ENCODE measurements at regions not wholly inside any gene's neighbourhood (a gene's known extent, or its start where the extent isn't known, plus 50 kb on each side); places are given as distances from the start of the nearest gene placed in this dataset.

DNA sequence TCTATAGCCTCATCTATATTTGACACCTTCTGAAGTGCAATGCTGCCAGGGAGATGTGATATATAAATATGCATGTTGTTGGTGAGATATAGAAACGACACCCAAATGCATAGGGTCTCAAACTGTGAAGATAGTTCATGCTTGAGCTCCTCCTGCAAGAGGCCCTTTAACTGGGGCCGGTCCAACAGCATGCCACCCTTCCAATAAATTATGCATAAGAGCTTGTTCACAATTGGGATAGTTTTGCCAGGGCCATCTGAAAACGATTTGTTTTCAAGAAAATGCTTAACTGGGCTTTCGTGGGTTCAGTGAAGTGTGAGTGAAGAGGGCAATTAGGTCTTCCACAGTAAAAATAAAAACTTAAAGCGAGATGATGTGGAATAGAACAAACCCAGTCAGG is 424.2 kb upstream of the WWC1 start:
- Histone ChIP-seq H3K36me3 (ENCODE audit: control insufficient read depth, insufficient read depth, low read length) (no peaks in the 10 kb centered on the region), H3K4me1 (ENCODE audit: control insufficient read depth, insufficient read depth, low read length) (no peaks in the 10 kb centered on the region), H3K4me3 (ENCODE audit: low read length) (no peak overlapping the region), H3K9me3 (ENCODE audit: control insufficient read depth, low read length) (no peaks in the 10 kb centered on the region), H3K9ac (ENCODE audit: low read length) (no peak overlapping the region), H3K27me3 (ENCODE audit: control insufficient read depth, insufficient read depth, low read length) (no peaks in the 10 kb centered on the region)

DNA sequence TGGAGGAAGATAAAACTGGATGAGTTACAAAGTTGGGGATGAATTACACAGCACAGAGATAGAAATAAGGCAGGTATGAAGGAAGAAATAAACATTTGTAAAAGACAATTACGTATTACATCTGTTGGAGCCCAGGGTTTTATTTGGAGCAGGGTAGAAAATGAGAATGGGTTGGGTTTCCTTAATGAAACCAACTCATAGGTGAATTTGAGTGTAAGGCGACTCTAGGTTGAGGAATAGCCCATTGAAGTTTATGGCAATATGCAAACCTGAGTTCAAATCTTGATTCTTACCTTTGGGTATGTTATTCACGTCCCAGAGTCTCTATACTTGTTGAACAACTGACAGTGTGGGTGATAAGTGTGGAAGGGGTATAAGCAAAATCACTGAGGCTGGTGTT is 422.3 kb upstream of the WWC1 start:
- no peak overlapping the region for H3K4me3 ChIP-seq (ENCODE audit: low read length)
- H3K9me3 ChIP-seq (ENCODE audit: control insufficient read depth, low read length), result no peaks in the 10 kb centered on the region

DNA sequence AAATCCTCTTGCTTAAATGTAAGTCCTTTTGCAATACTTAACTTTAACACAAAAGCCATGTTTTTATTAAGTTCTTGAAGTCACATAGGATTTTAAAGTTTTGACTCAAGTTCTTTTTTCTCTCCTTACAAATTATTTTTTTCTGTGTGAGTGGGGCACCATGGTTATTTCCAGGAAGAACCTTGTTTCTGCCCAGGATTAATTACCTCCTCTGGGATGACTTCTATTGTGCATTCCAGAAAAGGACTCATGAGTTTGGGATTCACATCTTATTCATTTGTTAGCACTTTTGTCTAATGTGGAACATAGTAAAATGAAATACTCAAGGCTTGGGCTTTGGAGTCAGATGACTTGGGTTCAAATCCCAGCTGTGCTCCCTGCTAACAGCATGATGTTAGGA is 421.4 kb upstream of the WWC1 start:
- Histone ChIP-seq H3K9ac (ENCODE audit: low read length) (no peak overlapping the region), H3K9me3 (ENCODE audit: control insufficient read depth, low read length) (no peaks in the 10 kb centered on the region), H3K36me3 (ENCODE audit: control insufficient read depth, insufficient read depth, low read length) (no peaks in the 10 kb centered on the region), H3K4me1 (ENCODE audit: control insufficient read depth, insufficient read depth, low read length) (no peaks in the 10 kb centered on the region), H3K27me3 (ENCODE audit: control insufficient read depth, insufficient read depth, low read length) (no peaks in the 10 kb centered on the region), H3K4me3 (ENCODE audit: low read length) (no peak overlapping the region)

More for the DNA sequence above, 422.3 kb upstream of the WWC1 start:
- no peaks in the 10 kb centered on the region for H3K4me1 ChIP-seq (ENCODE audit: control insufficient read depth, insufficient read depth, low read length)
- H3K9ac ChIP-seq (ENCODE audit: low read length), result no peak overlapping the region
- H3K36me3 ChIP-seq (ENCODE audit: control insufficient read depth, insufficient read depth, low read length), result no peaks in the 10 kb centered on the region
- no peaks in the 10 kb centered on the region for H3K27me3 ChIP-seq (ENCODE audit: control insufficient read depth, insufficient read depth, low read length)

DNA sequence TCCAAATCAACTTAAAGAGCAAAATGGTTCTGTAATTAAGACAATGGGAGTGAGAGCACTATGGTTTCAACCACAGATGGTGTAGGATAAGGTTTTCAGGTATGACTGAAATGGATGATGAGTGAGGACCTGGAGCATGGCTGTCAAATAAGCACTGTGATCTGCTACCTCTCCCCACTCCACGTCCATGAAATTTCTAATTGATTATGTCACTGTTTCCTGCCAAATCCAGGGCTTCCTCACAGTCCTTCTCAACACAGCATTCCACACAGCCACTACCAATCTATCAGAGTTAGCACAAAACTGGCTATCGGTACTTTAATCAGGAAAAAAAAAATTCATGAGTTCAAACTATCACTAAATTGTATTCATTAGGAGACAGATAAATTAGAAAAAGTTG is 420.4 kb upstream of the WWC1 start:
- Histone ChIP-seq H3K36me3 (ENCODE audit: control insufficient read depth, insufficient read depth, low read length) (no peaks in the 10 kb centered on the region), H3K4me1 (ENCODE audit: control insufficient read depth, insufficient read depth, low read length) (no peaks in the 10 kb centered on the region), H3K27me3 (ENCODE audit: control insufficient read depth, insufficient read depth, low read length) (no peaks in the 10 kb centered on the region), H3K4me3 (ENCODE audit: low read length) (no peak overlapping the region), H3K9ac (ENCODE audit: low read length) (no peak overlapping the region), H3K9me3 (ENCODE audit: control insufficient read depth, low read length) (no peaks in the 10 kb centered on the region)

DNA sequence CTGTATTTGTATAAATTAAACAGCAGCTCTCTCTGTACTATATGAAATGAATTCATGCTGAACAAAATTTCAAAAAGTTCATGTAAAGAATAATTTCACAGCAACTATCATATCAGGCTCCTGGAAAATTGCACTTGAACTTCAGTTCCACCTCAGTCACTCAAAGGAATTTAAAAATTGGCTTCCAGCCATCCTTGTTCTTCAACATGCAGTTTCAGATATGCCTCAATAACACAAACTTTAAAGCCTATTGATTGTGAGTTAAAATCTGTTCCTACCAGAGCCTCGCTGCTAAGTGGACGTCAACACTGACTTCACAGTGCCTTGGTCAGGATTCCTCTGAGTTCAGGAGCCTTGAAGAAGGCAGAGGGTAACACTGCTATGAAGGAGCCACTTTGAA is 418.7 kb upstream of the WWC1 start:
- Histone ChIP-seq H3K4me1 (ENCODE audit: control insufficient read depth, insufficient read depth, low read length) (no peaks in the 10 kb centered on the region), H3K9me3 (ENCODE audit: control insufficient read depth, low read length) (no peaks in the 10 kb centered on the region), H3K9ac (ENCODE audit: low read length) (no peak overlapping the region), H3K27me3 (ENCODE audit: control insufficient read depth, insufficient read depth, low read length) (no peaks in the 10 kb centered on the region), H3K36me3 (ENCODE audit: control insufficient read depth, insufficient read depth, low read length) (no peaks in the 10 kb centered on the region), H3K4me3 (ENCODE audit: low read length) (no peak overlapping the region)

DNA sequence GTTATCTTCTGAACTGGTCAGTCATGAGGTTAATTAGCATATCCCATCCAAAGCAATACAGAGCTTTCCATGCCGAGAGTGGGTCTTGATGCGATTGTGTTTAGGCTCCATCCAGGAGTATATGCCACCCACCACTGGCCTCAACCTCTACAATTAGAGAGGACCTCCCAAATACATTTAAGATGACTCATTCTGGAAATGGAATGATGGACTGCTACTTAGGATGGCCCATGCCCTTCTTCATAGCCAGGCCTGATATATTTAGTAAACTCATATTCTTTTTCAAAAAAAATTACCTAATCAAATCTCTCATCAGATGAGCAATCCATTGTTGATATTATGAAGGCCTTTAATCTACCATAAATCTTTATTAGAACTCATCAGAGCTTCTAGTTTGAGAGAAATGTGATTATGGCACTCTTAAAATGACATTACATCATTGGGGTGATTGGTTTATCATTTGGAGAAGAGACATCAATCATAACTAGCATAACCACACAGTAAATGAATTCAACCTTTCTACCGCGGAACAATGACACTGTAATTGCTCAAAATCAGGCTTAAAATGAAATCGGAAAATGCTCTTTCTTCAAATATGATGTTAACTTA is 414.2 kb upstream of the WWC1 start:
- no peak overlapping the region for H3K9ac ChIP-seq (ENCODE audit: low read length)
- H3K9me3 ChIP-seq (ENCODE audit: control insufficient read depth, low read length), result no peaks in the 10 kb centered on the region
- no peaks in the 10 kb centered on the region for H3K27me3 ChIP-seq (ENCODE audit: control insufficient read depth, insufficient read depth, low read length)
- no peaks in the 10 kb centered on the region for H3K36me3 ChIP-seq (ENCODE audit: control insufficient read depth, insufficient read depth, low read length)
- no peaks in the 10 kb centered on the region for H3K4me1 ChIP-seq (ENCODE audit: control insufficient read depth, insufficient read depth, low read length)
- no peak overlapping the region for H3K4me3 ChIP-seq (ENCODE audit: low read length)

DNA sequence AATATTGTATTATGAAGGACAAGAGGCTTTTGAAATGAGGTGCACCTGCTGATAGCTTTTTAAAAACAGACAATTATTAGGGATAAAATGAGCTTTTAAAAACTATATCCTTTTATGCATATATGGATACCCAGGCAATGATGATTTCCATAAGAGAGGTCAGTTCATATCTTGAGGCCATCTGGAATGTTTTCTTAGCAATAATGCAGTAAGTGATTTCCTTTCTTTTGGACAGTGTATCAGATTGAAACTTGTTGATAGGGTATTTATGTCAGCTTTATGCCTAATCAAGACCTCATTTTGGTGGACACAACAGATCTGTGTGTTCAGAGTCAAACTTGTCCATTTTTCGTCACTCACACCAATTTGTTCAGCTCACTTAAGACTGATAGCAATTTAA is 413.5 kb upstream of the WWC1 start:
- H3K4me3 ChIP-seq (ENCODE audit: low read length), result no peak overlapping the region
- H3K4me1 ChIP-seq (ENCODE audit: control insufficient read depth, insufficient read depth, low read length), result no peaks in the 10 kb centered on the region
- H3K9me3 ChIP-seq (ENCODE audit: control insufficient read depth, low read length), result no peaks in the 10 kb centered on the region
- H3K36me3 ChIP-seq (ENCODE audit: control insufficient read depth, insufficient read depth, low read length), result no peaks in the 10 kb centered on the region
- H3K27me3 ChIP-seq (ENCODE audit: control insufficient read depth, insufficient read depth, low read length), result no peaks in the 10 kb centered on the region
- no peak overlapping the region for H3K9ac ChIP-seq (ENCODE audit: low read length)

DNA sequence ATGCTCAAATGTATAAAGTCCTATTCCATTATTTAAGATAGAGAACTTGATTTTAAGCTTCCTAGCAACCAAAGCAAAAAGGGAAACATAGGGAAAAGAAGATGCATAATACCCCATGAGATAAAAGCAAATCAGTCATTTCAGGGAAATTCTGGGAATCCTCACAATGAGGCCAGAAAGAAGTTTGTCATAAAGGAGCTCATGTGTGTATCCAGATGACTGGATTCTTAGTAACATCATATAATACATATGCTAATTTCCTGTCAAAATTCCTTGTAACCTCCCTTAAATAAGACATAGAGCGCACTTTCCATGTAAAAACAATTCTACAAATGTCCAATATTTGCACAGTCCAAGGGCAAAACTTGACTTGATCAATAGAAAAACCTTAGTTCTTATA is 411.0 kb upstream of the WWC1 start:
- H3K4me3 ChIP-seq (ENCODE audit: low read length), result no peak overlapping the region
- H3K4me1 ChIP-seq (ENCODE audit: control insufficient read depth, insufficient read depth, low read length), result no peaks in the 10 kb centered on the region
- no peaks in the 10 kb centered on the region for H3K27me3 ChIP-seq (ENCODE audit: control insufficient read depth, insufficient read depth, low read length)
- H3K36me3 ChIP-seq (ENCODE audit: control insufficient read depth, insufficient read depth, low read length), result no peaks in the 10 kb centered on the region
- H3K9ac ChIP-seq (ENCODE audit: low read length), result no peak overlapping the region
- H3K9me3 ChIP-seq (ENCODE audit: control insufficient read depth, low read length), result no peaks in the 10 kb centered on the region

DNA sequence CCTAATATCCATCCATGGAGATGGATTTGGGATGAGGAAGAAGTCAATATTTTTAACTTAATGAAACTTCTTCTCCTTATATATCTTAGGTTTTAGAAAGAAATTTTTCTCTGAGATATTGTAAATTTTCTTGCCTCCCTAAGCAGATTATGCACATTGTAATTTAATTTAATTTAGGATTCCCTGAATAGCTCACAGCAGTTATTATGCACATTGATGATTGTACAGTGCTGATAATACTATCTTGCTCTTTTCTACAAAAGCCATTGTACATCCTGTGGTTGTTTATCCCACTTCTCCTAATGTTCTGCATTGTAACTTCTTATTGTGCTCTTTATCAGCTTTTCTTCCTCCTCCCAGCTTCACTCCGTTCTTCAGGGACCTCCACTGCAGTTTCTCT is 410.4 kb upstream of the WWC1 start:
- H3K9ac ChIP-seq (ENCODE audit: low read length), result no peak overlapping the region
- no peaks in the 10 kb centered on the region for H3K27me3 ChIP-seq (ENCODE audit: control insufficient read depth, insufficient read depth, low read length)
- H3K4me1 ChIP-seq (ENCODE audit: control insufficient read depth, insufficient read depth, low read length), result no peaks in the 10 kb centered on the region
- no peaks in the 10 kb centered on the region for H3K9me3 ChIP-seq (ENCODE audit: control insufficient read depth, low read length)
- H3K4me3 ChIP-seq (ENCODE audit: low read length), result no peak overlapping the region
- no peaks in the 10 kb centered on the region for H3K36me3 ChIP-seq (ENCODE audit: control insufficient read depth, insufficient read depth, low read length)

DNA sequence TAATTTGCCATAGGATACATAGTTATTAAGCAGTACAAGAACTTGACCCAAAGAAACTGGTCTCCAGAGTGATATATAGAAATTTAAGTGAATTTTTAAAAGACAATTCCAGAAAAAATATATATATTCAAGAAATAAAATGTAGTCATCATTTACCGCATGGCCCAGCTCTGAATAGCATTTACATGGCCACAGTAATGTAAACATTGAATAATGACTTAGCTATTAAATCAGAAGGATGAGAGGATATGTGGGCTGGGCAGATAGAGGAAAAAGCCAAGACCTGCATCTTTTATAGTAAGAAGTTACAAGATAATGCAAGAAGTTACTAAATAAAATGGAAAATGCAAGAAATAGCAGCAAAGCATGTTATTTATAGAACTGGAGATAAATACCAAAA is 405.2 kb upstream of the WWC1 start:
- H3K36me3 ChIP-seq (ENCODE audit: control insufficient read depth, insufficient read depth, low read length), result no peaks in the 10 kb centered on the region
- no peaks in the 10 kb centered on the region for H3K4me1 ChIP-seq (ENCODE audit: control insufficient read depth, insufficient read depth, low read length)
- H3K9me3 ChIP-seq (ENCODE audit: control insufficient read depth, low read length), result no peaks in the 10 kb centered on the region
- H3K9ac ChIP-seq (ENCODE audit: low read length), result no peak overlapping the region
- H3K27me3 ChIP-seq (ENCODE audit: control insufficient read depth, insufficient read depth, low read length), result no peaks in the 10 kb centered on the region
- H3K4me3 ChIP-seq (ENCODE audit: low read length), result no peak overlapping the region

DNA sequence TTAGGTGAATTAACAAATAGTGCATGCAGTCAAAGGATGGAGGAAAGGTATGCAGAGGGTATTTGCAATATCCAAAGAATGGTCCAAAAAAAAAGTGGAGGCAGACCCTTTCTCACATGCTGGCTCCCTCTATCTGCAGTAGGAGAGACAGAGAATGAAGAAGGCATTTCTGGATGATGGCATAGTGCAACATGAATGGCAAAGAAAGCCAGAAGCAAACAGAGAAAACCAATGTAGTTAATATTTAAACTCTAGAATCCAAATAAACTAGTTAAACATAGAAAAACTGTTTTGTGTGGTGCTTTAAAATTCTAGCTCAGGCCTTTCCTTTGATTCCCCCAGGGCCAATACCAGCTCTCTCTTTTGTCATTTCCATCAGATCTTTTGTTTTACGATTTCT is 403.1 kb upstream of the WWC1 start:
- no peaks in the 10 kb centered on the region for H3K9me3 ChIP-seq (ENCODE audit: control insufficient read depth, low read length)
- H3K36me3 ChIP-seq (ENCODE audit: control insufficient read depth, insufficient read depth, low read length), result no peaks in the 10 kb centered on the region
- no peak overlapping the region for H3K9ac ChIP-seq (ENCODE audit: low read length)
- H3K27me3 ChIP-seq (ENCODE audit: control insufficient read depth, insufficient read depth, low read length), result no peaks in the 10 kb centered on the region
- no peak overlapping the region for H3K4me3 ChIP-seq (ENCODE audit: low read length)
- H3K4me1 ChIP-seq (ENCODE audit: control insufficient read depth, insufficient read depth, low read length), result no peaks in the 10 kb centered on the region

DNA sequence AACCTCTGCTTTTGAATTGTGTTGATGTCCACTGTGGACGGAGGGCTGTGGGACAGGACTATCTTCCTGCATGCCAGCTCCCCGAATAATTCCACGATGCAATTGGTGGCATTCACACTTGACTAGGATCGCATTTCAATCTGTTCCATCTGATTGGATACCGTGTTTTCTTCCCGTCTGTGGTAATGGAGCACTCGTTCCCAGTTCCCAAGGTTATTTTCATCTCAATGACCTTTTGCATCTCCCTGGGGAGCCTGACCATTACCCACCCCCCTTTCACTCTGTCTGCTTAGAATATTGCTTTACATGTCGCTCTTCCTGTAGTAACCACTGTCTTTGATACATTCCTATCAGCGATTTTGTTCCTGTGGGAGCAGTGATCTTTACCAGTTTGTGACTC is 402.2 kb upstream of the WWC1 start:
- no peak overlapping the region for H3K4me3 ChIP-seq (ENCODE audit: low read length)
- H3K9ac ChIP-seq (ENCODE audit: low read length), result no peak overlapping the region
- no peaks in the 10 kb centered on the region for H3K36me3 ChIP-seq (ENCODE audit: control insufficient read depth, insufficient read depth, low read length)
- H3K4me1 ChIP-seq (ENCODE audit: control insufficient read depth, insufficient read depth, low read length), result no peaks in the 10 kb centered on the region
- no peaks in the 10 kb centered on the region for H3K27me3 ChIP-seq (ENCODE audit: control insufficient read depth, insufficient read depth, low read length)
- no peaks in the 10 kb centered on the region for H3K9me3 ChIP-seq (ENCODE audit: control insufficient read depth, low read length)

Measured in mucosa of stomach (tissue), 1 donor.